ENCODE measurements at regions not wholly inside any gene's neighbourhood (a gene's known extent, or its start where the extent isn't known, plus 50 kb on each side); places are given as distances from the start of the nearest gene placed in this dataset.
"Not testable (repeated sequence)": the region's sequence is repeated elsewhere in the genome, so short reads cannot be mapped to it uniquely, and the experiment has no call there.

DNA sequence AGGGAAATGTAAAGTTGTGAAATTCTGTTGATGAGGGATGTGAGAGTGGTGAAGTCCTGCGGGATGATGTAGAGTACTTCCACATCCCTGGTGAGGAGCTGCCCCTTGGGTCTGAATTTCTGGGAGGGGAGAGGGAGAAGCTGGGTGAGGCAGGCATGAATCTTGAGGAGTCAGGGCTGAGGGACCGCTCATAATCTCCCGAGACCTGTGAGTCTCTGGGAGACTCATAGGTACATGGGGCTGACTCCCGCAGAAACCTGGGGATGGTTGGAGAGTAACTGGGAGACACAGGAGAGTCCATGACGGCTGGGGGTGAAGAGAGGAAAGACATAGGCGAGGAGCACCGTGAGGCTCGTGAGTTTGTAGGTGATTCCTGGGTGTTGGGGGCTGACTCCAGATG, 126.2 kb upstream of the ANKRD30BL start:
- H3K27ac ChIP-seq; H3K4me1 ChIP-seq; H3K4me3 ChIP-seq; H3K36me3 ChIP-seq; H3K9me3 ChIP-seq; H3K27me3 ChIP-seq; in situ Hi-C loops (cut with MboI; ENCODE audit: low pct_ligation_motif_present in 1 of 4, low pct_unique_long_range_greater_than_20kb in 1 of 4, low sequenced_read_pairs in 3 of 4); intact Hi-C loops (cut with DNase I; ENCODE audit: low total_unique reads): not testable (repeated sequence)
- WGBS, 2 donors (ENCODE audit: low coverage in 1 of 2): 82 to 92% methylated on average over 1 to 8 of the region's 8 CpGs
- DNase-seq: peak; percentile 20

- H3K27me3 ChIP-seq; H3K9me3 ChIP-seq; in situ Hi-C loops (cut with MboI; ENCODE audit: low pct_ligation_motif_present in 1 of 4, low pct_unique_long_range_greater_than_20kb in 1 of 4, low sequenced_read_pairs in 3 of 4); H3K36me3 ChIP-seq; H3K4me1 ChIP-seq; H3K27ac ChIP-seq; H3K4me3 ChIP-seq; intact Hi-C loops (cut with DNase I; ENCODE audit: low total_unique reads); DNase-seq: not testable (repeated sequence)
- WGBS, 2 donors (ENCODE audit: low coverage in 1 of 2): 68 to 71% methylated on average over 4 of the region's 4 CpGs
Measured at GRCh38 chr2:132289138-132289537, 127.4 kb upstream of the ANKRD30BL start.

- in situ Hi-C loops (cut with MboI; ENCODE audit: low pct_ligation_motif_present in 1 of 4, low pct_unique_long_range_greater_than_20kb in 1 of 4, low sequenced_read_pairs in 3 of 4); DNase-seq: not testable (repeated sequence)
Measured at GRCh38 chr2:132289812-132290211, 126.8 kb upstream of the GPR39 start.

GRCh38 chr2:132300592-132301378, 115.8 kb upstream of the GPR39 start:
- H3K9me3 ChIP-seq; intact Hi-C loops (cut with DNase I; ENCODE audit: low total_unique reads); H3K27ac ChIP-seq; H3K27me3 ChIP-seq; H3K4me1 ChIP-seq; H3K36me3 ChIP-seq; DNase-seq; in situ Hi-C loops (cut with MboI; ENCODE audit: low pct_ligation_motif_present in 1 of 4, low pct_unique_long_range_greater_than_20kb in 1 of 4, low sequenced_read_pairs in 3 of 4): not testable (repeated sequence)
- H3K4me3 ChIP-seq: peak overlapping the region in 1 of 4 donors; percentile 33
- 16 to 20% methylated on average over 1 to 2 of the region's 2 CpGs for WGBS, 2 donors (ENCODE audit: low coverage in 1 of 2)

More at GRCh38 chr2:132289812-132290211, 126.8 kb upstream of the GPR39 start:
- 83 to 85% methylated on average over 4 to 6 of the region's 6 CpGs for WGBS, 2 donors (ENCODE audit: low coverage in 1 of 2)
- H3K27me3 ChIP-seq; H3K27ac ChIP-seq; H3K4me3 ChIP-seq; intact Hi-C loops (cut with DNase I; ENCODE audit: low total_unique reads); H3K4me1 ChIP-seq; H3K9me3 ChIP-seq; H3K36me3 ChIP-seq: not testable (repeated sequence)

DNA sequence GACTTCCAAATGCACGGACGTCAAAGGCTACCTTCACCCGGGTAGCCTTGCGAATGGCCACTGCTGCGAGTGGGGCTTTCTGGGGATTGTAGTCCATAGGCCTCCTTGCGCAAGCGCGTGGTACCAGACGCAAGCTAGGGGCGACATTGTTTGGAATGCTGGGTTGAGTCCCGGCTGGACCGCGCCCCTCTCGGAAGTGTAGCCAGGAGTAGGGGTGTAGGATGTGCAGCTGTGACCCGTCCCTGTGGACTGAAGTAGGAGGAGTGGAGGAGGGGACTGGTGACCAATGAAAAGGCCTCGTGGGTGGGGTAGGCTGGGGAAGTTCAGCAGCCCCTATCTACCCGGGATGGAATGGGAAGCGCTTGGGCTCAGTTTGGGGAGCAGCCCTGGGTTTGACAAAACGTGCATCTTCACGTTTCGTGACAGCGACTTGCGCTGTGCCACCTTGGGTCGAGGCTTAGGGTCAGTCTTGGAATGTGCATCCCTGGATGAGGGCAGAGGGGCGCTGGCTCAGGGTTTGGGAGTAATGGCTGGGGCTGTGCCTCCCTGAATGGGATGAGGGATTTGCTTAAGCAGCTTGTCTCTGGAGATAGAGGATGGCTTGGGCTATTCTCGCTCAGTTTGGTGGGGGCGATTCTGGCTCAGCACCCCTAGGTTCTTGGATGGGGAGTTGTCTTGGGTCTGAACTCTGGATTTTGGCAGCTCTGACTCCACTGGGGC, 111.8 kb upstream of the GPR39 start:
- TF ChIP-seq CTCF (IDR thresholded peaks at IDR 0.05): peak in 1 of 5 experiments; percentile 2
- Histone ChIP-seq H3K27ac (peak overlapping the region in 1 of 4 donors; percentile 33), H3K4me3 (peak overlapping the region in 3 of 4 donors; percentile 1 to 41 (median 5))
- H3K4me1 ChIP-seq; H3K9me3 ChIP-seq; in situ Hi-C loops (cut with MboI; ENCODE audit: low pct_ligation_motif_present in 1 of 4, low pct_unique_long_range_greater_than_20kb in 1 of 4, low sequenced_read_pairs in 3 of 4); H3K36me3 ChIP-seq; H3K27me3 ChIP-seq; intact Hi-C loops (cut with DNase I; ENCODE audit: low total_unique reads): not testable (repeated sequence)
- 28% methylated on average over 27 of the region's 27 CpGs; no CpG with 5 or more reads in 1 of the 2 donors for WGBS, 2 donors (ENCODE audit: low coverage in 1 of 2)
- peak; percentile 66 for DNase-seq

- H3K4me3 ChIP-seq; H3K36me3 ChIP-seq; intact Hi-C loops (cut with DNase I; ENCODE audit: low total_unique reads); H3K9me3 ChIP-seq; H3K27me3 ChIP-seq; DNase-seq; in situ Hi-C loops (cut with MboI; ENCODE audit: low pct_ligation_motif_present in 1 of 4, low pct_unique_long_range_greater_than_20kb in 1 of 4, low sequenced_read_pairs in 3 of 4); H3K4me1 ChIP-seq; H3K27ac ChIP-seq: not testable (repeated sequence)
- WGBS, 2 donors (ENCODE audit: low coverage in 1 of 2): 35 to 63% methylated on average over 1 to 2 of the region's 2 CpGs
Measured at GRCh38 chr2:132307613-132308198, 108.9 kb upstream of the GPR39 start.

DNA sequence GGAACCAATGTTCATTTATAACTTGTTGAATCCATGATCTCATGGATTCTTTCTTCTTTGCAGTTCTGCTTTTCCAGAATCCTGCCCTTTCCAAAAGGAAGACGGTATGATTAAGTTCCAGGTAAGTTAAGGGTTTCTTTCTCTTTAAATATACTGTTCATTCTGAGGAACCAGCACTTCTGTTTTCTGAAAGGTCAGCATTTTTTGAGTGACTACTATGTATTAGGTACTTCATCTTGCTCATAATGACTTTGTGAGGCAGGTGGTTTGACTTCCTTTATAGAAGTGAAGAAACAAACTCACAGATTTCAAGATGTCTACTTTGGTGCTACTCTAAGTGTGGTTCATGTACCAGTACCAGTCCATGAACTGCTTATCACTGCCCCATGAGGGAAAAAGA, 107.4 kb upstream of the GPR39 start:
- H3K36me3 ChIP-seq; in situ Hi-C loops (cut with MboI; ENCODE audit: low pct_ligation_motif_present in 1 of 4, low pct_unique_long_range_greater_than_20kb in 1 of 4, low sequenced_read_pairs in 3 of 4); H3K27me3 ChIP-seq; H3K4me1 ChIP-seq; H3K9me3 ChIP-seq; H3K4me3 ChIP-seq; DNase-seq; H3K27ac ChIP-seq; intact Hi-C loops (cut with DNase I; ENCODE audit: low total_unique reads): not testable (repeated sequence)
- 75% methylated on average over 1 of the region's 1 CpG; no CpG with 5 or more reads in 1 of the 2 donors for WGBS, 2 donors (ENCODE audit: low coverage in 1 of 2)

- H3K4me1 ChIP-seq; intact Hi-C loops (cut with DNase I; ENCODE audit: low total_unique reads); H3K4me3 ChIP-seq; in situ Hi-C loops (cut with MboI; ENCODE audit: low pct_ligation_motif_present in 1 of 4, low pct_unique_long_range_greater_than_20kb in 1 of 4, low sequenced_read_pairs in 3 of 4); H3K9me3 ChIP-seq; H3K36me3 ChIP-seq; H3K27ac ChIP-seq; DNase-seq; H3K27me3 ChIP-seq: not testable (repeated sequence)
- WGBS, 2 donors (ENCODE audit: low coverage in 1 of 2): 73 to 83% methylated on average over 2 of the region's 2 CpGs
Measured at GRCh38 chr2:132315546-132315945, 101.1 kb upstream of the GPR39 start.

- WGBS, 2 donors (ENCODE audit: low coverage in 1 of 2): 85 to 87% methylated on average over 4 to 6 of the region's 6 CpGs
Measured at GRCh38 chr2:132317026-132317680, 99.5 kb upstream of the GPR39 start.

More at GRCh38 chr2:132317026-132317680, 99.5 kb upstream of the GPR39 start:
- H3K36me3 ChIP-seq; DNase-seq; H3K4me3 ChIP-seq; H3K27ac ChIP-seq; in situ Hi-C loops (cut with MboI; ENCODE audit: low pct_ligation_motif_present in 1 of 4, low pct_unique_long_range_greater_than_20kb in 1 of 4, low sequenced_read_pairs in 3 of 4); H3K9me3 ChIP-seq; intact Hi-C loops (cut with DNase I; ENCODE audit: low total_unique reads); H3K27me3 ChIP-seq; H3K4me1 ChIP-seq: not testable (repeated sequence)

All from transverse colon (tissue), 4 donors.